Neural crest cell (in vitro differentiated cells): ENCODE measurements at regions not wholly inside any gene's neighbourhood (a gene's known extent, or its start where the extent isn't known, plus 50 kb on each side); places are given as distances from the start of the nearest gene placed in this dataset.

Experiments used
- DNase-seq: peaks from one replicate; pipeline ENCODE4 v3.0.0; 2021; ENCODE audit warnings: low read depth, mixed read lengths, low spot score
- H3K27ac Mint-ChIP-seq: one replicate; pipeline ENCODE4 v1.8.0; 2021; ENCODE audit warnings: mild to moderate bottlenecking, mixed read lengths; ENCODE audit not compliant: unreplicated experiment
- H3K27me3 Mint-ChIP-seq: 2 replicates; pipeline ENCODE4 v1.8.0; 2021; ENCODE audit warnings: low read depth, mild to moderate bottlenecking, mixed read lengths
- H3K36me3 Mint-ChIP-seq: 2 replicates; pipeline ENCODE4 v1.8.0; 2021; ENCODE audit warnings: low read depth, mild to moderate bottlenecking, mixed read lengths
- H3K4me1 Mint-ChIP-seq: 2 replicates; pipeline ENCODE4 v1.8.0; 2021; ENCODE audit warnings: mixed read lengths
- H3K4me3 Mint-ChIP-seq: one replicate; pipeline ENCODE4 v1.8.0; 2021; ENCODE audit warnings: mild to moderate bottlenecking, mixed read lengths
- H3K9me3 Mint-ChIP-seq: 2 replicates; pipeline ENCODE4 v1.8.0; 2021; ENCODE audit warnings: mixed read lengths
- CTCF ChIP-seq: fragments of 200-600 bp; sonication (generic); conservative IDR thresholded peaks from 2 replicates; pipeline ENCODE4 v1.5.0; 2021; ENCODE audit warnings: antibody characterized with exemption, mild to moderate bottlenecking

- Mint-ChIP-seq H3K27ac (no peak overlapping the region), H3K9me3 (no peaks in the 10 kb centered on the region), H3K4me1 (no peaks in the 10 kb centered on the region), H3K36me3 (peaks cover 6% of the 10 kb centered on the region), H3K4me3 (no peak overlapping the region), H3K27me3 (no peaks in the 10 kb centered on the region)
- TF ChIP-seq CTCF, result no peak
- DNase-seq, result no peak
Observed at GRCh38 chr13:82817133-82817532, 1065.1 kb downstream of the SLITRK1 start.

GRCh38 chr13:82815791-82816190 lies 1066.5 kb downstream of the SLITRK1 start:
- H3K4me3 Mint-ChIP-seq, result no peak overlapping the region
- H3K27ac Mint-ChIP-seq, result no peak overlapping the region
- DNase-seq, result no peak
- H3K27me3 Mint-ChIP-seq, result no peaks in the 10 kb centered on the region
- no peak for TF ChIP-seq CTCF
- peaks cover 3% of the 10 kb centered on the region for H3K9me3 Mint-ChIP-seq
- H3K36me3 Mint-ChIP-seq, result peaks cover 6% of the 10 kb centered on the region
- H3K4me1 Mint-ChIP-seq, result no peaks in the 10 kb centered on the region

GRCh38 chr13:82803341-82803740 lies 1078.9 kb downstream of the SLITRK1 start:
- no peak for TF ChIP-seq CTCF
- no peak overlapping the region for H3K27ac Mint-ChIP-seq
- DNase-seq, result no peak
- peaks cover 4% of the 10 kb centered on the region for H3K9me3 Mint-ChIP-seq
- no peak overlapping the region for H3K4me3 Mint-ChIP-seq
- H3K4me1 Mint-ChIP-seq, result no peaks in the 10 kb centered on the region
- no peaks in the 10 kb centered on the region for H3K27me3 Mint-ChIP-seq
- no peaks in the 10 kb centered on the region for H3K36me3 Mint-ChIP-seq

GRCh38 chr13:82802528-82802927 lies 1079.7 kb downstream of the SLITRK1 start:
- Mint-ChIP-seq H3K4me3 (no peak overlapping the region), H3K9me3 (peaks cover 4% of the 10 kb centered on the region), H3K36me3 (no peaks in the 10 kb centered on the region), H3K27ac (no peak overlapping the region), H3K4me1 (peaks cover 5% of the 10 kb centered on the region), H3K27me3 (no peaks in the 10 kb centered on the region)
- no peak for DNase-seq
- no peak for TF ChIP-seq CTCF

- H3K9me3 Mint-ChIP-seq, result peaks cover 7% of the 10 kb centered on the region
- H3K4me3 Mint-ChIP-seq, result no peak overlapping the region
- H3K36me3 Mint-ChIP-seq, result no peaks in the 10 kb centered on the region
- no peaks in the 10 kb centered on the region for H3K27me3 Mint-ChIP-seq
- H3K4me1 Mint-ChIP-seq, result peaks cover 6% of the 10 kb centered on the region
- H3K27ac Mint-ChIP-seq, result no peak overlapping the region
- DNase-seq, result no peak
- TF ChIP-seq CTCF, result no peak
Observed at GRCh38 chr13:82800391-82800790, 1081.9 kb downstream of the SLITRK1 start.

GRCh38 chr13:82797876-82798275 lies 1084.4 kb downstream of the SLITRK1 start:
- TF ChIP-seq CTCF, result no peak
- Mint-ChIP-seq H3K4me1 (peaks cover 6% of the 10 kb centered on the region), H3K9me3 (peaks cover 3% of the 10 kb centered on the region), H3K27me3 (no peaks in the 10 kb centered on the region), H3K27ac (no peak overlapping the region), H3K36me3 (no peaks in the 10 kb centered on the region), H3K4me3 (no peak overlapping the region)
- DNase-seq, result no peak
